IPS-18c (cell line): ENCODE measurements at regions not wholly inside any gene's neighbourhood (a gene's known extent, or its start where the extent isn't known, plus 50 kb on each side); places are given as distances from the start of the nearest gene placed in this dataset.

Experiments used
- H3K4me3 ChIP-seq: 2 replicates; pipeline ENCODE4 v1.7.0; 2013; ENCODE audit warnings: low read depth, mild to moderate bottlenecking, low read length, moderate library complexity; ENCODE audit not compliant: insufficient read depth
- H3K9me3 ChIP-seq: one replicate; pipeline ENCODE4 v1.6.1; 2013; ENCODE audit warnings: mild to moderate bottlenecking, low read length, moderate library complexity; ENCODE audit not compliant: control insufficient read depth, insufficient read depth

DNA sequence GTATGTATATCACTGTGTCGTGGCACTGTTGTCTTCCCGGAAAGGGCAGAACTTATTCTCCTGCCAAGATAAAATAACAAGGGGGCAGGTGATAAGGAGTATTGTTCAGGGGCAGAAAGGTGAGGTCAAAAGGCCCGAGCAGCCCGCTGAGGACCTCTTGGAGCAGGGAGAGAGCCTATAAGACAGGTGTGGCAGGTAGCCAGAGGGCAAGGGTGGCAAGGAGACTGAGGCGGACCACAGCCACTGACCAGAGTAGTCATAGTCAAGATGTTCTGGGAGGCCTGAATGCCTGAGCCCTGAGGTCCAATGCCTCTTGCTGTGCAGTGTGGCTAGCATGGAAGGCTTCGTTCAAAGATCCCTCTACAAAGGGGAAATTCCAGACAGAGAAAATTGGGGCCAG is 172.3 kb upstream of the CHRNA7 start:
- Histone ChIP-seq H3K9me3 (no peaks in the 10 kb centered on the region), H3K4me3 (no peak overlapping the region)

- H3K4me3 ChIP-seq = no peak overlapping the region
- H3K9me3 ChIP-seq = no peaks in the 10 kb centered on the region
These were observed 164.1 kb upstream of the CHRNA7 start for GRCh38 chr15:31866248-31866647.

DNA sequence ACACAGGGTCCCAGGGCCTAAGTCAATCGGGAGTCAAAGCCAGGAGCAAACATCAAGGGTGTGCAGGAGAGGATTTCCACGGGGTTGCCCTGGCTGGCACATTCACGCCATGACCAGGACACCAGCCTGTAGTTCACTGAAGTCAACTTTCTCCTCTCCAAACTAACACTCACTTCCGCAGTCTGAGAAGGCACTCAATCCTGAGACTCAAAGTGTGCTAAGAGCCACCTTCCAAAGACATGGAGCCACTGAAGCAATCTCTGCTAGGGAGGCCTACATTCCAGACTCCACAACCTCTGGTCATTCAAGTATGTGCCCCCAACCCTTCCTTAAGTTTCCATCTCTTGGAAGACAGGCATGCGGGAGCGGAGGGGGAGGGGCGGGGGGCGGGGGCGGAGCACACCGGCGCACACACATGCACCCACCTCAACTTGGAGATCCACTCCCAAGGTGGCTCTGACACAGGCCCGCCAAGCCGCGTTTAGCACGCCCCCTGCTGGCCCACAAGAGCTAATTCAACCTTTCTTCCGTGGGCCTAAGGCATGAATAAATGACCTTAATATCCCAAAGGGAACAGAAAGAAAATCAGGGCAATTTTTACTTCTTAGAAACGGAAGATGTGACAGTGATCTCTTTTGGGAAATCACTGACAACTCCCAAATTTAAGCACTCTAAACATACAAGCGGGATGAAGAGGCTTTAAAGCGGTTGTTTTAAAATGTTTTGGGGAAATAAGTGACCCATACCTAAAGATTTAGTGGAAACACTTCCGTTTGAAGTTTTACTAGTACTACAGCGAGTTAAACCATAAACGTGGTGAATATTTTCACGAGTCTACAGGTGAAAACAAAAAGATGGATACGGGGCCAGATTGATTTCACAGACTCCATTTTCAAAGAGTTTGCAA is 162.5 kb upstream of the CHRNA7 start:
- no peak overlapping the region for H3K4me3 ChIP-seq

DNA sequence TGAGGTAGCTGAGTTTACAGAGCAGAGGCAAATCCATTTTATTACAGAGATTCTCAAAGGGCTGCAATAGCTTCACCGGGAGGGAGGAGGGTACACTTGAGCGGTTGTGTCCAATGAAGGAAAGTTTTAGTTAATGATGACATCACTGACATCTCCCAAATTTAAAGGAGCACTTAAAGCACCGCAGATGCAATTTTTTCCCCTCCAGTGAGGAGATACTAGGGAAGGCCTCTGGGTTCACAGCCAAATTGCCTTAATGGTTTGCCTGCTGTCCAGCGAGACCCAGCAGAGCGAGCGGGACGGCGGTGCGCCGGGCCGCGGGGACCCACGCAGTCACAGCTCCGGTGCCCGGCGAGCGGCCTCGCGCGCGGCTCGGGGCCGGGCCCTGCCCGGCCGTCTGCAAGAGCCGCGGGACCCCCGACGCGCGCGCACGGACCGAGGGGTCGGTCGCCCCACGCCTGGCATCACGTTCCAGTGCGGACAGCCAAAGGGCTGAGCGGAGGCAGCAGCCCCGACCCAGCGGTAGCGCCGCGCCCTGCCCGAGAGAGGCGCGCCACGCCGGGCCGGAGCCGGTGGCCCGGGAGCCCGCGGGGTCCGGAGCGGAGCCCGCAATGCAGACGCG is 160.5 kb upstream of the CHRNA7 start:
- H3K4me3 ChIP-seq = peak overlapping the region; percentile 54

More for the DNA sequence above, 162.5 kb upstream of the CHRNA7 start:
- H3K9me3 ChIP-seq = no peaks in the 10 kb centered on the region

DNA sequence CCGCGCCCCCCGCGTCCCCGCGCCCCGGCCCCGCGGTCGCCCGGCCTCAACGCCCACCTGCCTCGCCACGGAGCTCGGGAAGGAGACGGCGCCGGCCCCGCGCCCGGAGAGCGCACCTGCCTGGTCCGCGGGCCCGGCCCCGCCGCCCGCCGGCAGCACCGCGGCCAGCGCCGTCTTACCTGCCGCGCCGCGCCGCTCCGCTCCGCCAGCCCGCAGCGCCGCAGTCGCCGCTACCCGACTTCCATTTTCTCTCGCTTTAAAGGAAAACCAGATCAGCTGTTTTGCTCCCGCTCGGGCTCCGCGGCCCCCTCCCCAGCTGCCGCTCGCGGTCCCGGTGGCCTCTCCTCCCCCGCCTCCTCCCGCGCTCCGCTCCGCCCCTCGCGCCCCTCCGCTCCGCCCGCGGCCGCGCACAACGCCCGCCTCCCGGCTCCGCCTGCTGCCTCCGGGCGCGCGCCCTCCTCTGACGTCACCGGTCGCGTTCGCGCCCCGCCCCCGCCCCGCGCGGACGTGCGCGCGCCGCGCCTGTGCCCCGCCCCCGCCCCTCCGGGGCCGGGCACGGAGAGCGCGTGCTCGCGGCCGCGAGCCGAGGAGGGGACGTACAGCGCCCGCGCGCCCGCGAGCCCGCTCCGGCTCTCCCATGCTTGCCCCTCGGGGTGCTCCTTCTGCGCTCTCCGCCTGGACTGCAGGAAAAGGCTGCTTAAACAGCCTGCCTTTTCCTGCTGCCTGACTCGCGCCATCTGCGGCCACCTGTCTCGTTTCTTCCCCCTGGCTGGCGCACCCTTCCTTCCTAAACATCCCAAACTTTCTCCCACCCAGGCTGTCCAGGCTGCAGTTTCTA is 159.8 kb upstream of the CHRNA7 start, which contains the start of gene OTUD7A:
TSS of gene OTUD7A (minus strand) at position 346 of the 838 bp plus-strand sequence.
- Histone ChIP-seq H3K4me3 (peak within 1 kb of the TSS; percentile 54), H3K9me3 (no peaks in the 10 kb centered on the region)

More for the DNA sequence above, 160.5 kb upstream of the CHRNA7 start:
- no peaks in the 10 kb centered on the region for H3K9me3 ChIP-seq

DNA sequence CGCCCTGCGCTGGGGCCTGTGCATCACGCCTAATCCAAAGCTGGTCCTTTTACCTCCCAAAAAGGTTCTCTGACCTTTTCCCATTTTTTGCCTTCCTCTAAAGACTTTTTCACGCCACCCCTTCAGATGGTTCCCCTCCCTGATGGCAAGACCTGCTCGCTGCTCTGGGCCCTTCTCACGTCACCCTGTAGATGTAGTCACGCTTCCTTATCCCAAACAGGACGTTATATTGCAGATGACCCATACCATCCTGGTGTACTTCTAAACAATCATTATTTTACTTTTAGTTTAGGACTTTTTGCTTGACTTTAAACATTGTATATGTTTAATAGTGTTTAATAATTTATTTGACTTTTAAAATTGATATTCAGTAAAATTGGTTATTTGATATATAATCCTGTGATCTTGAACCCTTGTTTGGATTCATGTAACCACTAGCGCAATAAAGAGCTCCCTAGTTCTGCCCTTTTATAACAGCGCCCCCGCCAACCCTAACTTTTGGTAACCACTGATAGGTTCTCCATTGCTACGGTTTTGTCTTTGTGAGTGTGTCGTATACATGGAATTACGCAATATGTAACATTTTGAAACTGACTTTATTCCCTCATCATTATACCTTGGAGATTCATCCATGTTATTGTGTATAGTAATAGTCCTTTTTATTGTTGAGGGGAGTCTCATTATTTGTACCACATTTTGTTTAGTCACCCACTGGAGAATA is 159.0 kb upstream of the CHRNA7 start:
- peak overlapping the region; percentile 48 for H3K4me3 ChIP-seq
- no peaks in the 10 kb centered on the region for H3K9me3 ChIP-seq

GRCh38 chr15:31871887-31872281 is 158.4 kb upstream of the CHRNA7 start:
- Histone ChIP-seq H3K9me3 (no peaks in the 10 kb centered on the region), H3K4me3 (no peak overlapping the region)

- no peaks in the 10 kb centered on the region for H3K9me3 ChIP-seq
- H3K4me3 ChIP-seq = no peak overlapping the region
These were observed 143.1 kb upstream of the CHRNA7 start for GRCh38 chr15:31887246-31887645.

DNA sequence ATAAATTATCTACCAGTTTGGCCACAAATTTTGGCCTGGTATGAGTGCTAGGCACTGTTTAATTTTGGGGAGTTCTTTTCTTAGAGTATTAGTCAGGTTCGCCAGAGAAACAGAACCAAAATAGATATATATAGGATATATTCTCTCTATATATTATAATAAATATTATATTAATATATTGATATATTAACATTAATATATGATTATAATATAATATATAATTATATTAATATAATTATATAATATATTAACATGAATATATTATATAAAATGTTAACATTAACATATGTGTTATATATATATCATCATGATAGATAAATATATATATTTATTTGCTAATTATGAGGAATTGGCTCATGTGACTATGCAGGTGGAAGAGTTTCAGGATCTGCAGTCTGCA is 137.8 kb upstream of the CHRNA7 start:
- H3K9me3 ChIP-seq = peaks cover 2% of the 10 kb centered on the region
- H3K4me3 ChIP-seq = no peak overlapping the region

GRCh38 chr15:31893780-31894179 is 136.5 kb upstream of the CHRNA7 start:
- no peak overlapping the region for H3K4me3 ChIP-seq
- peaks cover 4% of the 10 kb centered on the region for H3K9me3 ChIP-seq

DNA sequence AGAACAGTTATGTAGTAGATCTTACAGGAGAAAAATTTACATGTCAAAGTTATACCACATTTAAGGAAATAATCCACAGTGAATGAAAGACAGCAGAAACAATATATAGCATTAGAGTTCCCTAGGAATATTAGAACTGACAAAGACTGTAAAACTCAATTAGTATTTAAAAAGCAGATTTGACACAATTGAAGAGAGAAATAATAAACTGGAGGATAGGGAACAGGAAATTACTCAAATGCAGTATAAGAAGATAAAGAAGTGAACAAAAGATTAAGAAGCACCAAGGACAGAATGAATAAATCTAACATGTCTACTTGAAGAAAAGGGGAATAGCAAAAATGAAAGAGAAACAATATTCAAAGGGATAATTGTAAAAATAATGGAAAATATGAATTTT is 132.6 kb upstream of the CHRNA7 start:
- Histone ChIP-seq H3K4me3 (no peak overlapping the region; the same call in 1 of the 2 replicates), H3K9me3 (peaks cover 4% of the 10 kb centered on the region)

DNA sequence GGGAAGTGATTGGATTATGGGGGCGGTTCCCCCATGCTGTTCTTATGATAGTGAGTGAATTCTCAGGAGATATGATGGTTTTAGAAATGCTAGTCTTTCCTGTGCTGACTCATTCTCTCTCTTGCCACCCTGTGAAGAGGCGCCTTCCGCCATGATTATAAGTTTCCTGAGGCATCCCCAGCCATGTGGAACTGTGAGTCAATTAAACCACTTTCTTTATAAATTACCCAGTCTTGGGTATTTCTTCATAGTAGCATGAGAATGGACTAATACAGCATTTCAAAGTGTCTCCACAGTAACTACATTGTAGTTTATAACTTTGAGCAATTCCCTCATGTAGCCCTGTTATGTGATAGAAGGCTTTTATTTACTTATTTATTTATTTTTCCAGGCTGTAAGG is 128.8 kb upstream of the CHRNA7 start:
- Histone ChIP-seq H3K9me3 (peaks cover 2% of the 10 kb centered on the region), H3K4me3 (no peak overlapping the region)

GRCh38 chr15:31905054-31905453 is 125.3 kb upstream of the CHRNA7 start:
- Histone ChIP-seq H3K4me3 (no peak overlapping the region), H3K9me3 (no peaks in the 10 kb centered on the region)

DNA sequence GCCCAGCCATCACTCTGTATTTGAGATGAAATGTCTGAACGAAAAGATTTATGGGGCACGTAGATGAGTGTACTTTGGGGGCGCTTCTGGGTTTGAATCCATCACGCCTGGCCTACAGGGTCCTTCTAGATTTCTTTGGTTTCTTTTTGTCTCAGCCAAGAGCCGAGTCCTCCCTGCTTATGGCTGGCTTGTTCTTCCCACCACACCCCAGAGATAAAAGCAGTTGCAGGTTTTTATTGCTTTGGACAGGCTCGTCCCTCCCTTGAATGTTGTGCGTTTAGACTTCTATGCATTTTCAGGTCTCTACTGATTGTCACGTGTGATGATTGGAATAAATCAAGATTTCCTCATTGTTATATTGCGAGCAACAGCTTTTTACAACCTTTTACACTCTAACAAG is 104.8 kb upstream of the CHRNA7 start:
- peaks cover 3% of the 10 kb centered on the region for H3K9me3 ChIP-seq
- no peak overlapping the region for H3K4me3 ChIP-seq

GRCh38 chr15:31930967-31931366 is 99.3 kb upstream of the CHRNA7 start:
- no peak overlapping the region for H3K4me3 ChIP-seq
- H3K9me3 ChIP-seq = no peaks in the 10 kb centered on the region

DNA sequence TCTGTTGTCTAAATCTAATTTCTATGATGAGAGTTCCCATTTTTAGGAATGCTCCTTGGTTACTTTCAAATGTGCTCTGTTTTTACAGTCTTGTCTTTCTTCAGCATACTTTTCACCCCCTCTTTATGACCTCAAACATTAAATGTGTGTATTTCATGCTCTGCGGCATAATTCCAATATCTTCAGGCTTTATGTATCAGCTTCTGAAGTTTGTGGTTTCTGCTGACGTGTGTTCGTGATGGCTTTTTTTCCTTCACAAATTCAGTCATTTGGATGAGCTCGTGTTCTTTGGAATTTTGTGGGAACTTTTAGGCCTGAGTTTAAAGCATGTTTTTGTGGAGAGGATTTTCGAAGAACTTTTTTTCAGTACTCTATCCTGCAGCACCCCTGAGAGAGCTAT is 97.7 kb upstream of the CHRNA7 start:
- Histone ChIP-seq H3K9me3 (no peaks in the 10 kb centered on the region), H3K4me3 (no peak overlapping the region)

DNA sequence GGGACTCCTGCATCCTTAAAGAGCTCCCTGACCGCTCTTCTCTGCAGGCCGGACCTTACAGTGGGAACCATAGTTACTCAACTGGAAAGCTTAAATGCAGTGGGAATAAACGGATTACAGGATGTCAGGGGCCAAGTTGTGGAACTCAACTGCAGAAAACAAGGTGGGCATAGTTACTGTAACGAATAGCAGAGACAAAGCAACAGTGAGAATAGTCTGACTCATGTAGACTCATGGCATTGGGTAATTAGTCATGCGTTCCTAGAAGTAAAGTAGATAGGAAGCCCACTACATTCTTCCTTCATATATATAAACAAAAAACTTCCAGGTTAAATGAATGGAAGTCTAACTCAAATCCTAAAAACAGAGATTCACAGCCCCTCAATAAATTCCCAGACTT is 95.5 kb upstream of the CHRNA7 start:
- no peaks in the 10 kb centered on the region for H3K9me3 ChIP-seq
- H3K4me3 ChIP-seq = no peak overlapping the region
